SK-N-SH (cell line): ENCODE measurements at regions not wholly inside any gene's neighbourhood (a gene's known extent, or its start where the extent isn't known, plus 50 kb on each side); places are given as distances from the start of the nearest gene placed in this dataset.

ENCODE experiments used
- CTCF ChIA-PET: fragments of 300-600, 350-600 bp; formaldehyde crosslinking; extraction: SDS; loops from one replicate; lab custom pipeline; 2021; lab: Yijun Ruan, JAX
- POLR2A ChIA-PET: fragments of 350-600 bp; sonication (Branson Sonifier 250); formaldehyde crosslinking; extraction: SDS; loops from one replicate; lab custom pipeline; 2020; ENCODE audit warnings: antibody characterized with exemption, inconsistent platforms; lab: Yijun Ruan, JAX
- DNase-seq: peaks from one replicate; pipeline ENCODE4 v3.0.0; 2012
- H2AFZ ChIP-seq: fragments of 200-600 bp; sonication (generic); 2 replicates; pipeline ENCODE4 v1.8.1; 2016; ENCODE audit warnings: antibody characterized with exemption, mild to moderate bottlenecking, low read depth
- H3F3A ChIP-seq: fragments of 200-600 bp; sonication (generic); replicated peaks from 2 replicates; pipeline ENCODE3; 2016; ENCODE audit warnings: antibody characterized with exemption, mild to moderate bottlenecking; ENCODE audit not compliant: insufficient read depth
- H3K27ac ChIP-seq, 2 experiments: fragments of 200-500 bp in 1 of 2; fragments of 200-600 bp in 1 of 2; sonication (Bioruptor generic) in 1 of 2; sonication (generic), shearing (Covaris generic) in 1 of 2; 2 replicates each; pipeline versions ENCODE4 v1.5.1 to v1.6.1; 2014 to 2016; ENCODE audit warnings: low read depth in 2 of 2, inconsistent platforms in 1 of 2, low read length in 1 of 2, mild to moderate bottlenecking in 1 of 2, mixed read lengths in 1 of 2
- H3K27me3 ChIP-seq: fragments of 200-600 bp; sonication (generic), shearing (Covaris generic); 2 replicates; pipeline ENCODE4 v1.6.1; 2016; ENCODE audit warnings: mixed run types; ENCODE audit not compliant: insufficient read depth
- H3K36me3 ChIP-seq, 2 experiments: fragments of 200-500 bp in 1 of 2; fragments of 200-600 bp in 1 of 2; sonication (Bioruptor generic) in 1 of 2; sonication (generic) in 1 of 2; replicated peaks in 1 of 2; 2 replicates each; pipeline versions ENCODE3 to v1.5.1; 2014 to 2016; ENCODE audit warnings: low read length in 1 of 2, mild to moderate bottlenecking in 1 of 2; ENCODE audit not compliant: insufficient read depth in 2 of 2, control insufficient read depth in 1 of 2
- H3K4me1 ChIP-seq, 2 experiments: fragments of 200-500 bp in 1 of 2; fragments of 200-600 bp in 1 of 2; sonication (Bioruptor generic) in 1 of 2; sonication (generic), shearing (Covaris generic) in 1 of 2; 2 replicates each; pipeline versions ENCODE4 v1.5.1 to v1.6.1; 2014 to 2016; ENCODE audit warnings: low read depth in 1 of 2, low read length in 1 of 2, mixed run types in 1 of 2; ENCODE audit not compliant: insufficient read depth in 2 of 2, control insufficient read depth in 1 of 2
- H3K4me2 ChIP-seq: fragments of 200-600 bp; sonication (generic), shearing (Covaris generic); 2 replicates; pipeline ENCODE4 v1.6.1; 2017; ENCODE audit warnings: mixed run types
- H3K4me3 ChIP-seq, 2 experiments: fragments of 200-500 bp in 1 of 2; fragments of 200-600 bp in 1 of 2; sonication (Bioruptor generic) in 1 of 2; sonication (generic), shearing (Covaris generic) in 1 of 2; 2 replicates each; pipeline versions ENCODE4 v1.5.1 to v1.8.1; 2014 to 2016; ENCODE audit warnings: low read depth in 2 of 2, inconsistent platforms in 1 of 2, low read length in 1 of 2, mild to moderate bottlenecking in 1 of 2, mixed read lengths in 1 of 2, moderate library complexity in 1 of 2
- H3K79me2 ChIP-seq: fragments of 200-600 bp; sonication (generic); 2 replicates; pipeline ENCODE4 v1.8.1; 2017; ENCODE audit warnings: mild to moderate bottlenecking; ENCODE audit not compliant: insufficient read depth
- H3K9ac ChIP-seq: fragments of 200-600 bp; sonication (generic); 2 replicates; pipeline ENCODE4 v1.6.1; 2017; ENCODE audit warnings: mixed run types
- H3K9me2 ChIP-seq: fragments of 200-600 bp; sonication (generic); 2 replicates; pipeline ENCODE4 v1.6.1; 2017; ENCODE audit warnings: mixed run types
- H3K9me3 ChIP-seq: fragments of 200-600 bp; sonication (generic); 2 replicates; pipeline ENCODE4 v1.6.1; 2017; ENCODE audit warnings: mixed run types, mild to moderate bottlenecking, moderate library complexity
- H4K20me1 ChIP-seq: fragments of 200-600 bp; sonication (generic); 2 replicates; pipeline ENCODE4 v1.6.1; 2017; ENCODE audit warnings: mild to moderate bottlenecking, mixed run types; ENCODE audit not compliant: insufficient read depth
- CHD2 ChIP-seq: fragments of 150-350 bp; IDR thresholded peaks from 2 replicates; pipeline ENCODE4 v1.6.1; 2018; ENCODE audit warnings: low read length; ENCODE audit not compliant: partially characterized antibody
- ELF1 ChIP-seq: IDR thresholded peaks from 2 replicates; pipeline ENCODE4 v1.4.0; 2012
- EP300 ChIP-seq, 2 experiments: IDR thresholded peaks; 2 replicates each; pipeline versions ENCODE4 v1.4.0 to v1.6.1; 2012; ENCODE audit warnings: borderline replicate concordance in 1 of 2, low read depth in 1 of 2, low read length in 1 of 2
- EZH2phosphoT487 ChIP-seq: fragments of 200-600 bp; sonication (generic); IDR thresholded peaks from 2 replicates; pipeline ENCODE4 v1.6.1; 2017; ENCODE audit warnings: low read depth, mixed run types, mild to moderate bottlenecking, antibody characterized with exemption, moderate library complexity, borderline replicate concordance
- FOSL2 ChIP-seq: IDR thresholded peaks from 2 replicates; pipeline ENCODE4 v1.4.0; 2012; ENCODE audit warnings: low read depth, mild to moderate bottlenecking, moderate library complexity, borderline replicate concordance
- FOXJ3 ChIP-seq: sonication (generic); formaldehyde crosslinking; IDR thresholded peaks from 2 replicates; pipeline ENCODE4 v1.5.1; 2020; ENCODE audit warnings: mild to moderate bottlenecking, missing genetic modification reagents
- FOXM1 ChIP-seq: IDR thresholded peaks from 2 replicates; pipeline ENCODE4 v1.4.0; 2012; ENCODE audit warnings: low read depth, mild to moderate bottlenecking
- GABPA ChIP-seq: IDR thresholded peaks from 2 replicates; pipeline ENCODE4 v1.4.0; 2012; ENCODE audit warnings: low read depth, mild to moderate bottlenecking
- GATA2 ChIP-seq: sonication (generic); formaldehyde crosslinking; IDR thresholded peaks from 2 replicates; pipeline ENCODE4 v1.5.0; 2020; ENCODE audit warnings: mild to moderate bottlenecking, missing genetic modification reagents
- JUND ChIP-seq: IDR thresholded peaks from 2 replicates; pipeline ENCODE4 v1.4.0; 2012
- MEF2A ChIP-seq: IDR thresholded peaks from 2 replicates; pipeline ENCODE4 v1.4.0; 2012; ENCODE audit warnings: low read depth, borderline replicate concordance
- MXI1 ChIP-seq: IDR thresholded peaks from 2 replicates; pipeline ENCODE4 v1.6.1; 2012; ENCODE audit warnings: mild to moderate bottlenecking, low read depth, low read length, improper control_type of control experiment
- NFIC ChIP-seq: IDR thresholded peaks from 2 replicates; pipeline ENCODE4 v1.4.0; 2012; ENCODE audit warnings: borderline replicate concordance
- NRF1 ChIP-seq: IDR thresholded peaks from 2 replicates; pipeline ENCODE4 v1.6.1; 2012; ENCODE audit warnings: low read depth, mild to moderate bottlenecking, low read length
- RAD21 ChIP-seq: IDR thresholded peaks from 2 replicates; pipeline ENCODE4 v1.6.1; 2012; ENCODE audit warnings: mild to moderate bottlenecking, low read length
- RFX5 ChIP-seq: IDR thresholded peaks from 2 replicates; pipeline ENCODE4 v1.6.1; 2012; ENCODE audit warnings: mild to moderate bottlenecking, improper control_type of control experiment, low read length
- RXRA ChIP-seq: IDR thresholded peaks from 2 replicates; pipeline ENCODE4 v1.4.0; 2012; ENCODE audit warnings: low read depth, mild to moderate bottlenecking, borderline replicate concordance
- SMC3 ChIP-seq: IDR thresholded peaks from 2 replicates; pipeline ENCODE4 v1.6.1; 2012; ENCODE audit warnings: low read depth, low read length, improper control_type of control experiment
- TAF1 ChIP-seq: IDR thresholded peaks from 2 replicates; pipeline ENCODE4 v1.6.1; 2012; ENCODE audit warnings: low read depth, mild to moderate bottlenecking, low read length, moderate library complexity, borderline replicate concordance
- TCF12 ChIP-seq: IDR thresholded peaks from 2 replicates; pipeline ENCODE4 v1.4.0; 2012
- TEAD4 ChIP-seq: IDR thresholded peaks from 2 replicates; pipeline ENCODE4 v1.4.0; 2012; ENCODE audit warnings: mild to moderate bottlenecking, borderline replicate concordance; ENCODE audit not compliant: insufficient read depth
- USF1 ChIP-seq: IDR thresholded peaks from 2 replicates; pipeline ENCODE4 v1.4.0; 2012; ENCODE audit warnings: low read depth, borderline replicate concordance
- YY1 ChIP-seq: IDR thresholded peaks from 2 replicates; pipeline ENCODE4 v1.4.0; 2012; ENCODE audit warnings: low read depth, mild to moderate bottlenecking
- ZBTB33 ChIP-seq: IDR thresholded peaks from 2 replicates; pipeline ENCODE4 v1.4.0; 2012; ENCODE audit warnings: low read depth, borderline replicate concordance
- WGBS: methylation state at CpG from one replicate; pipeline ENCODE4 v1.1.6; 2017; ENCODE audit warnings: low lambda C conversion rate; 5-methylcytosine and 5-hydroxymethylcytosine counted together
- TF ChIP-seq, protein P1 (sequence below): IDR thresholded peaks from 2 replicates; pipeline ENCODE4; 2012
- TF ChIP-seq, protein P2 (sequence below): fragments of 150-350 bp; IDR thresholded peaks from 2 replicates; pipeline ENCODE4 v1.6.1; 2016; ENCODE audit warnings: mild to moderate bottlenecking, low read depth, low read length

DNA sequence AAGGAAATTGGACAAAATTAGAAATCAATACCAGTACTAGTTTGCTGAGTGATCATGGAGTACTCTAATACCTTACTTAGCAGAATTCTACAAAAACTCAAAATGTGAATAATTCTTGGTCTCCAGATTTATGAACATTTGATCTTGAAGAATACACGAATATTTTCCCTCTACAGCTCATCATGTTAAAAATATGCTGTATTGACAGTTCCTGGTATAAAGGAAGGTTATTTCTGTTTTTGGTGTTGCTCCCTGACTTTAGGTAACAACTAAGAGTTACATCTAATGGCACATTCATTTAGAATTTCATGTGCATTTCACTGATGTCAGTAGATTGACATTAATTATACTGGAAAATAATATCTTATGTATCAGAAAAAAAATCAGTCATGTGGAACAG, 479.2 kb upstream of the PKDCC start:
- Histone ChIP-seq H3K9me2 (no peaks in the 10 kb centered on the region), H3K4me3 (no peak overlapping the region), H3F3A (no peaks in the 10 kb centered on the region), H3K27me3 (no peaks in the 10 kb centered on the region), H3K79me2 (no peaks in the 10 kb centered on the region), H3K27ac (no peak overlapping the region), H3K9ac (no peak overlapping the region), H4K20me1 (no peaks in the 10 kb centered on the region), H3K36me3 (no peaks in the 10 kb centered on the region), H3K4me1 (no peaks in the 10 kb centered on the region; a peak in 1 of 4 replicates), H2AFZ (no peak overlapping the region), H3K9me3 (no peaks in the 10 kb centered on the region), H3K4me2 (no peak overlapping the region)
- ChIA-PET CTCF (interaction anchor here (1.5 kb wide), 1 partner anchor 32 kb away, joined by 3 read pairs; no protein-coding TSS in a partner anchor), POLR2A (no interaction called here)
- 13% methylated on average over 1 of the region's 1 CpG for WGBS
- DNase-seq, result no peak
- TF ChIP-seq RXRA (no peak), CHD2 (no peak), EZH2phosphoT487 (no peak), MEF2A (no peak), NRF1 (no peak), TEAD4 (no peak), EP300 (IDR thresholded peaks at IDR 0.05; ENCODE audit: borderline replicate concordance in 1 of 2, low read depth in 1 of 2, low read length in 1 of 2) (no peak), RFX5 (no peak), GATA2 (CRISPR knock-in tag) (no peak), RAD21 (no peak), USF1 (no peak), FOXJ3 (no peak), GABPA (no peak), TAF1 (no peak), TCF12 (no peak)

GRCh38 chr2:41572154-41572553, 475.7 kb upstream of the PKDCC start:
- Histone ChIP-seq H3K9me3 (no peaks in the 10 kb centered on the region), H3K36me3 (no peaks in the 10 kb centered on the region), H4K20me1 (no peaks in the 10 kb centered on the region), H3K27ac (no peak overlapping the region), H3K9ac (no peak overlapping the region), H3K4me1 (peaks cover 0 to 2% of the 10 kb centered on the region in 2 experiments; a peak in 2 of 4 replicates), H3K27me3 (no peaks in the 10 kb centered on the region), H3K4me3 (no peak overlapping the region), H3K9me2 (no peaks in the 10 kb centered on the region), H3F3A (no peaks in the 10 kb centered on the region), H3K4me2 (no peak overlapping the region), H3K79me2 (no peaks in the 10 kb centered on the region), H2AFZ (no peak overlapping the region)
- POLR2A ChIA-PET, result no interaction called here
- CTCF ChIA-PET, result interaction anchor here (1.6 kb wide), 1 partner anchor 21 kb away, joined by 4 read pairs; no protein-coding TSS in a partner anchor
- WGBS, result 18% methylated on average over 3 of the region's 3 CpGs
- DNase-seq, result no peak
- TF ChIP-seq NFIC (no peak), ELF1 (no peak), JUND (no peak), YY1 (no peak), FOSL2 (no peak), NRF1 (no peak), USF1 (no peak), SMC3 (no peak), FOXM1 (no peak), TEAD4 (no peak), ZBTB33 (no peak), GABPA (no peak), EZH2phosphoT487 (no peak), MEF2A (no peak), MXI1 (no peak)
- TF ChIP-seq, protein P1, sequence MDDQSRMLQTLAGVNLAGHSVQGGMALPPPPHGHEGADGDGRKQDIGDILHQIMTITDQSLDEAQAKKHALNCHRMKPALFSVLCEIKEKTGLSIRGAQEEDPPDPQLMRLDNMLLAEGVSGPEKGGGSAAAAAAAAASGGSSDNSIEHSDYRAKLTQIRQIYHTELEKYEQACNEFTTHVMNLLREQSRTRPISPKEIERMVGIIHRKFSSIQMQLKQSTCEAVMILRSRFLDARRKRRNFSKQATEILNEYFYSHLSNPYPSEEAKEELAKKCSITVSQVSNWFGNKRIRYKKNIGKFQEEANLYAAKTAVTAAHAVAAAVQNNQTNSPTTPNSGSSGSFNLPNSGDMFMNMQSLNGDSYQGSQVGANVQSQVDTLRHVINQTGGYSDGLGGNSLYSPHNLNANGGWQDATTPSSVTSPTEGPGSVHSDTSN, result no peak
- TF ChIP-seq, protein P2, sequence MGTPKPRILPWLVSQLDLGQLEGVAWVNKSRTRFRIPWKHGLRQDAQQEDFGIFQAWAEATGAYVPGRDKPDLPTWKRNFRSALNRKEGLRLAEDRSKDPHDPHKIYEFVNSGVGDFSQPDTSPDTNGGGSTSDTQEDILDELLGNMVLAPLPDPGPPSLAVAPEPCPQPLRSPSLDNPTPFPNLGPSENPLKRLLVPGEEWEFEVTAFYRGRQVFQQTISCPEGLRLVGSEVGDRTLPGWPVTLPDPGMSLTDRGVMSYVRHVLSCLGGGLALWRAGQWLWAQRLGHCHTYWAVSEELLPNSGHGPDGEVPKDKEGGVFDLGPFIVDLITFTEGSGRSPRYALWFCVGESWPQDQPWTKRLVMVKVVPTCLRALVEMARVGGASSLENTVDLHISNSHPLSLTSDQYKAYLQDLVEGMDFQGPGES, result no peak
